ENCODE measurements at regions not wholly inside any gene's neighbourhood (a gene's known extent, or its start where the extent isn't known, plus 50 kb on each side); places are given as distances from the start of the nearest gene placed in this dataset.

GRCh38 chr10:6803427-6803783 lies 223.3 kb upstream of the PRKCQ start:
- no peak for TF ChIP-seq CTCF (CRISPR knock-in tag; IDR thresholded peaks at IDR 0.05)
- TF ChIP-seq CBFB (CRISPR knock-in tag; IDR thresholded peaks at IDR 0.05) = no peak
- TF ChIP-seq CEBPB (IDR thresholded peaks at IDR 0.05; ENCODE audit: borderline replicate concordance, low read depth, low read length) = no peak
- no peak for TF ChIP-seq HDAC6 (IDR thresholded peaks at IDR 0.05; ENCODE audit: low read depth, low read length)
- no peak for TF ChIP-seq MXD1 (CRISPR knock-in tag; IDR thresholded peaks at IDR 0.05)
- TF ChIP-seq ARNTL (CRISPR knock-in tag; IDR thresholded peaks at IDR 0.05) = no peak
- no peak for TF ChIP-seq PRPF4 (IDR thresholded peaks at IDR 0.05; ENCODE audit: low read depth, low read length, poor library complexity, severe bottlenecking)
- no peak for TF ChIP-seq ZNF280D (CRISPR knock-in tag; IDR thresholded peaks at IDR 0.05)
